ENCODE measurements at regions not wholly inside any gene's neighbourhood (a gene's known extent, or its start where the extent isn't known, plus 50 kb on each side); places are given as distances from the start of the nearest gene placed in this dataset.

- TF ChIP-seq CTCF (IDR thresholded peaks at IDR 0.05; ENCODE audit: low read depth, low read length) (no peak), MYC (IDR thresholded peaks at IDR 0.05; ENCODE audit: low read depth, low read length) (peak; percentile 90), POLR2A (IDR thresholded peaks at IDR 0.05; ENCODE audit: extremely low read depth, insufficient read length) (no peak), MAX (IDR thresholded peaks at IDR 0.05; ENCODE audit: low read depth, low read length) (peak; percentile 82)
Measured at GRCh38 chr3:31268868-31269267, 263.9 kb upstream of the STT3B start.
